OCI-LY7 (cell line): ENCODE measurements at regions not wholly inside any gene's neighbourhood (a gene's known extent, or its start where the extent isn't known, plus 50 kb on each side); places are given as distances from the start of the nearest gene placed in this dataset.

Source experiments
- BruUV-seq: library from RNA; stranded (reverse); fragments of 400-500 nt; replicated peaks from 2 replicates; lab custom pipeline; 2021; lab: Mats Ljungman, UMichigan
- CTCF ChIA-PET: fragments of 300-600 bp; sonication (Branson Sonifier 250); formaldehyde crosslinking; loops from one replicate; lab custom pipeline; 2022; ENCODE audit warnings: antibody characterized with exemption; ENCODE audit not compliant: unreplicated experiment; lab: Charles Lee
- POLR2A ChIA-PET: fragments of 300-600 bp; sonication (Branson Sonifier 250); formaldehyde crosslinking; loops from one replicate; lab custom pipeline; 2022; ENCODE audit warnings: antibody characterized with exemption; lab: Charles Lee
- DNase-seq: peaks from one replicate; pipeline ENCODE4 v3.0.0-alpha.2; 2015; ENCODE audit warnings: low spot score
- H2AFZ ChIP-seq: fragments of 200-600 bp; sonication (generic), shearing (Covaris generic); 2 replicates; pipeline ENCODE4 v1.6.1; 2014; ENCODE audit warnings: mild to moderate bottlenecking, antibody characterized with exemption, low read length, moderate library complexity
- H3K27ac ChIP-seq: fragments of 200-600 bp; sonication (generic); 2 replicates; pipeline ENCODE4 v1.5.1; 2014; ENCODE audit warnings: mixed run types, low read depth, mild to moderate bottlenecking, moderate library complexity, low read length, inconsistent platforms; ENCODE audit not compliant: poor library complexity, severe bottlenecking
- H3K36me3 ChIP-seq: fragments of 200-600 bp; sonication (generic); 2 replicates; pipeline ENCODE4 v1.6.1; 2014; ENCODE audit warnings: mild to moderate bottlenecking, antibody characterized with exemption, low read length, moderate library complexity, mixed read lengths; ENCODE audit not compliant: insufficient read depth
- H3K4me1 ChIP-seq: fragments of 200-600 bp; sonication (generic); 2 replicates; pipeline ENCODE4 v1.5.1; 2014; ENCODE audit warnings: mild to moderate bottlenecking, low read length; ENCODE audit not compliant: insufficient read depth, poor library complexity, severe bottlenecking
- H3K4me2 ChIP-seq: fragments of 200-600 bp; sonication (generic); 2 replicates; pipeline ENCODE4 v1.6.1; 2014; ENCODE audit warnings: mild to moderate bottlenecking, low read length
- H3K4me3 ChIP-seq: fragments of 200-600 bp; sonication (generic); 2 replicates; pipeline ENCODE4 v1.5.1; 2014; ENCODE audit warnings: mild to moderate bottlenecking, low read depth, low read length; ENCODE audit not compliant: poor library complexity, severe bottlenecking
- H3K79me2 ChIP-seq: fragments of 200-600 bp; sonication (generic); 2 replicates; pipeline ENCODE4 v1.6.1; 2016; ENCODE audit warnings: low read depth, mild to moderate bottlenecking, low read length, moderate library complexity, mixed read lengths; ENCODE audit not compliant: insufficient read depth
- H3K9me2 ChIP-seq: fragments of 200-600 bp; sonication (generic); 2 replicates; pipeline ENCODE4 v1.6.1; 2016; ENCODE audit warnings: mild to moderate bottlenecking, low read length, mixed read lengths; ENCODE audit not compliant: insufficient read depth
- H3K9me3 ChIP-seq: fragments of 200-600 bp; sonication (generic); 2 replicates; pipeline ENCODE4 v1.6.1; 2014; ENCODE audit warnings: mild to moderate bottlenecking, mixed run types, low read length, mixed read lengths
- H4K20me1 ChIP-seq: fragments of 200-600 bp; sonication (generic); 2 replicates; pipeline ENCODE4 v1.6.1; 2014; ENCODE audit warnings: mild to moderate bottlenecking, antibody characterized with exemption, low read length, moderate library complexity, mixed read lengths; ENCODE audit not compliant: insufficient read depth
- CTCF ChIP-seq: fragments of 200-600 bp; sonication (generic); conservative IDR thresholded peaks from 2 replicates; pipeline ENCODE4 v1.5.1; 2014; ENCODE audit warnings: mild to moderate bottlenecking, antibody characterized with exemption, low read length, moderate library complexity, mixed read lengths
- EZH2phosphoT487 ChIP-seq: fragments of 200-600 bp; sonication (generic); IDR thresholded peaks from 2 replicates; pipeline ENCODE4 v1.6.1; 2018; ENCODE audit warnings: low read depth, borderline replicate concordance, mild to moderate bottlenecking, mixed run types, antibody characterized with exemption, low read length, moderate library complexity, mixed read lengths
- intact Hi-C: fragments of 100-400 bp; cut with micrococcal nuclease; formaldehyde crosslinking; loops from one replicate; pipeline ENCODE4 v1.10.0; 2022; ENCODE audit not compliant: unreplicated experiment

GRCh38 chr2:198901894-198902293 lies 555.8 kb downstream of the SATB2 start:
- Histone ChIP-seq H3K4me2 (no peak overlapping the region), H3K27ac (no peak overlapping the region), H4K20me1 (no peaks in the 10 kb centered on the region), H3K9me2 (no peaks in the 10 kb centered on the region), H3K36me3 (no peaks in the 10 kb centered on the region), H2AFZ (no peak overlapping the region), H3K9me3 (no peaks in the 10 kb centered on the region), H3K79me2 (no peaks in the 10 kb centered on the region), H3K4me3 (no peak overlapping the region), H3K4me1 (peaks cover 12% of the 10 kb centered on the region)
- BruUV-seq: no TSS peak
- TF ChIP-seq EZH2phosphoT487: no peak
- no peak for TF ChIP-seq CTCF
- DNase-seq: no peak
- ChIA-PET CTCF (no interaction called here), POLR2A (interaction anchor here (0.5 to 1.0 kb wide), 3 partner anchors 10 to 23 kb away, joined by 3 read pairs; no protein-coding TSS in a partner anchor)
- intact Hi-C loops: no loop called here

GRCh38 chr2:198900141-198900540 lies 557.6 kb downstream of the SATB2 start:
- no peak overlapping the region for H3K27ac ChIP-seq
- no peak overlapping the region for H3K4me2 ChIP-seq
- no peak for TF ChIP-seq EZH2phosphoT487
- no peak; the same call in 1 of the 2 replicates for TF ChIP-seq CTCF
- DNase-seq: no peak
- ChIA-PET CTCF (no interaction called here), POLR2A (interaction anchor here (0.7 kb wide), 1 partner anchor 12 kb away, joined by 3 read pairs; no protein-coding TSS in a partner anchor)
- intact Hi-C loops: no loop called here
- no peaks in the 10 kb centered on the region for H3K79me2 ChIP-seq
- no TSS peak for BruUV-seq
- H3K4me3 ChIP-seq: no peak overlapping the region
- peak overlapping the region; percentile 14; the same call in 1 of the 2 replicates for H2AFZ ChIP-seq
- H3K4me1 ChIP-seq: no peaks in the 10 kb centered on the region
- H3K9me2 ChIP-seq: no peaks in the 10 kb centered on the region
- H3K36me3 ChIP-seq: no peaks in the 10 kb centered on the region
- no peaks in the 10 kb centered on the region for H4K20me1 ChIP-seq
- H3K9me3 ChIP-seq: peaks cover 7% of the 10 kb centered on the region; the same call in 1 of the 2 replicates

- no peaks in the 10 kb centered on the region; the same call in 1 of the 2 replicates for H3K36me3 ChIP-seq
- no peak overlapping the region for H3K27ac ChIP-seq
- 0 out of 2 replicates have a peak, but pooled peaks cover 3% of the 10 kb centered on the region for H3K9me2 ChIP-seq
- H3K4me2 ChIP-seq: peak overlapping the region; percentile 28
- peak; percentile 52 for DNase-seq
- no peaks in the 10 kb centered on the region for H4K20me1 ChIP-seq
- H3K9me3 ChIP-seq: peaks cover 12% of the 10 kb centered on the region; the same call in 1 of the 2 replicates
- no TSS peak for BruUV-seq
- no peak overlapping the region for H3K4me3 ChIP-seq
- POLR2A ChIA-PET: interaction anchor here (0.7 to 1.8 kb wide), 3 partner anchors 12 to 50 kb away, joined by 3 to 5 read pairs (median 3); no protein-coding TSS in a partner anchor
- intact Hi-C loops: no loop called here
- TF ChIP-seq CTCF (no peak), EZH2phosphoT487 (no peak)
- CTCF ChIA-PET: no interaction called here
- peak overlapping the region; percentile 48 for H2AFZ ChIP-seq
- no peaks in the 10 kb centered on the region for H3K79me2 ChIP-seq
- peaks cover 15% of the 10 kb centered on the region for H3K4me1 ChIP-seq
Observed at GRCh38 chr2:198890490-198890889, 567.2 kb downstream of the SATB2 start.
